Calu3 (cell line): ENCODE measurements at regions not wholly inside any gene's neighbourhood (a gene's known extent, or its start where the extent isn't known, plus 50 kb on each side); places are given as distances from the start of the nearest gene placed in this dataset.

Experiments
- BruUV-seq: library from RNA; stranded (reverse); fragments of 400-500 nt; replicated peaks from 2 replicates; lab custom pipeline; 2021; lab: Mats Ljungman, UMichigan
- CTCF ChIA-PET: fragments of 300-600 bp; sonication (Branson Sonifier 250); formaldehyde crosslinking; loops from one replicate; lab custom pipeline; 2022; ENCODE audit warnings: antibody characterized with exemption; lab: Charles Lee
- DNase-seq: peaks from one replicate; pipeline ENCODE4 v3.0.0; 2022
- H3K27ac Mint-ChIP-seq: one replicate; pipeline ENCODE4 v1.8.0; 2022; ENCODE audit warnings: mixed read lengths; ENCODE audit not compliant: unreplicated experiment
- H3K27me3 Mint-ChIP-seq: one replicate; pipeline ENCODE4 v1.8.0; 2022; ENCODE audit warnings: mixed read lengths; ENCODE audit not compliant: unreplicated experiment
- H3K36me3 Mint-ChIP-seq: one replicate; pipeline ENCODE4 v1.8.0; 2022; ENCODE audit warnings: mild to moderate bottlenecking, moderate library complexity, mixed read lengths; ENCODE audit not compliant: insufficient read depth, unreplicated experiment
- H3K4me1 Mint-ChIP-seq: one replicate; pipeline ENCODE4 v1.8.0; 2022; ENCODE audit warnings: mild to moderate bottlenecking, low read depth, mixed read lengths; ENCODE audit not compliant: unreplicated experiment
- H3K4me3 Mint-ChIP-seq: one replicate; pipeline ENCODE4 v1.8.0; 2022; ENCODE audit warnings: mild to moderate bottlenecking, low read depth, moderate library complexity, mixed read lengths; ENCODE audit not compliant: unreplicated experiment
- H3K9me3 Mint-ChIP-seq: one replicate; pipeline ENCODE4 v1.8.0; 2022; ENCODE audit warnings: low read depth, mixed read lengths; ENCODE audit not compliant: unreplicated experiment
- intact Hi-C: fragments of 100-400 bp; cut with micrococcal nuclease; formaldehyde crosslinking; loops from one replicate; pipeline ENCODE4 v1.10.0; 2022; ENCODE audit not compliant: unreplicated experiment
- TF ChIP-seq, protein P1 (sequence below): fragments of 200-600 bp; IDR thresholded peaks from one replicate; pipeline ENCODE4 v1.8.0; 2022; ENCODE audit warnings: antibody characterized with exemption; ENCODE audit not compliant: unreplicated experiment

DNA sequence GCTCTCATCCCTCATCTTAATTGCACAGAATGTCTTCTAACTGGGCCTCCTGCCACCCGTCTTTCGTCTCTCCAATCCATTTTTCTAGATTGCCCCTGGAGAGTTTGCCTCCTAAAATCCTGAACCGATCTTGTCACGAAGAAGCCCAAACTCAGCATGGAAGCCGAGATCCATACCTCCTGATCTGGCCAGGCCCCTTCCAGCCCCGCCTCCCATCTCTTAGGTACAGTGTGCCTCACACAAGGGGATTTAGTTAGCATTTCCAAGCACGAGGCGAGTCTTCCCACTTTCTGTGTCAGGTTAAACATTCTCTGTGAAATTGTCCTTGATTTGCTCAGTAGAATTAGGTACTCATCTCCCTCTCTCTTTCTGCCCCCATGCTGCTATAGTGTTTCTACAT is 80.0 kb upstream of the TENM3 start:
- CTCF ChIA-PET: no interaction called here
- Mint-ChIP-seq H3K4me1 (no peaks in the 10 kb centered on the region), H3K27ac (no peak overlapping the region), H3K9me3 (no peaks in the 10 kb centered on the region), H3K4me3 (no peak overlapping the region), H3K27me3 (peaks cover 25% of the 10 kb centered on the region), H3K36me3 (no peaks in the 10 kb centered on the region)
- TF ChIP-seq, protein P1, sequence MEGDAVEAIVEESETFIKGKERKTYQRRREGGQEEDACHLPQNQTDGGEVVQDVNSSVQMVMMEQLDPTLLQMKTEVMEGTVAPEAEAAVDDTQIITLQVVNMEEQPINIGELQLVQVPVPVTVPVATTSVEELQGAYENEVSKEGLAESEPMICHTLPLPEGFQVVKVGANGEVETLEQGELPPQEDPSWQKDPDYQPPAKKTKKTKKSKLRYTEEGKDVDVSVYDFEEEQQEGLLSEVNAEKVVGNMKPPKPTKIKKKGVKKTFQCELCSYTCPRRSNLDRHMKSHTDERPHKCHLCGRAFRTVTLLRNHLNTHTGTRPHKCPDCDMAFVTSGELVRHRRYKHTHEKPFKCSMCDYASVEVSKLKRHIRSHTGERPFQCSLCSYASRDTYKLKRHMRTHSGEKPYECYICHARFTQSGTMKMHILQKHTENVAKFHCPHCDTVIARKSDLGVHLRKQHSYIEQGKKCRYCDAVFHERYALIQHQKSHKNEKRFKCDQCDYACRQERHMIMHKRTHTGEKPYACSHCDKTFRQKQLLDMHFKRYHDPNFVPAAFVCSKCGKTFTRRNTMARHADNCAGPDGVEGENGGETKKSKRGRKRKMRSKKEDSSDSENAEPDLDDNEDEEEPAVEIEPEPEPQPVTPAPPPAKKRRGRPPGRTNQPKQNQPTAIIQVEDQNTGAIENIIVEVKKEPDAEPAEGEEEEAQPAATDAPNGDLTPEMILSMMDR: no peak
- BruUV-seq: no TSS peak
- DNase-seq: no peak
- intact Hi-C loops: no loop called here

DNA sequence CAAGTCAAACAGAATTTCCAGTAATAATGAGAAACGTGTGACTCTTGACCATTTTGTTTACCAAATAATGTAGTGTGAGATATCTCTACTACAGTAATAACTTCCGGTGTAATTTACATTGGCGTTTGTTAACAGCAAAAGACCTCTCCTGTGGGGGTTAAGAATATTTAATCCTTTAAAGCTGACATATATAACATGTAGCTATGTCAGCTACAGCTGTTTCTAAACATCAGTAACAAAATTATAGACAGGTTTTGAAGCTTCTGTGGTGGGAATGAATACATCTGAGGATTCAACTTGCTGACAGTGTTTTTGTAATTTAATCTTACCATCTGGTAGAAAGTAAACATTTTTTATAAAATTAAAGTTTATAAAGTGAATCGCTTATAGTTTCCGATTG is 73.6 kb upstream of the TENM3 start:
- Mint-ChIP-seq H3K9me3 (no peaks in the 10 kb centered on the region), H3K4me1 (no peaks in the 10 kb centered on the region), H3K36me3 (no peaks in the 10 kb centered on the region), H3K4me3 (no peak overlapping the region), H3K27ac (no peak overlapping the region), H3K27me3 (peaks cover 4% of the 10 kb centered on the region)
- CTCF ChIA-PET: no interaction called here
- TF ChIP-seq, protein P1: no peak
- intact Hi-C loops: no loop called here
- no TSS peak for BruUV-seq
- no peak for DNase-seq

DNA sequence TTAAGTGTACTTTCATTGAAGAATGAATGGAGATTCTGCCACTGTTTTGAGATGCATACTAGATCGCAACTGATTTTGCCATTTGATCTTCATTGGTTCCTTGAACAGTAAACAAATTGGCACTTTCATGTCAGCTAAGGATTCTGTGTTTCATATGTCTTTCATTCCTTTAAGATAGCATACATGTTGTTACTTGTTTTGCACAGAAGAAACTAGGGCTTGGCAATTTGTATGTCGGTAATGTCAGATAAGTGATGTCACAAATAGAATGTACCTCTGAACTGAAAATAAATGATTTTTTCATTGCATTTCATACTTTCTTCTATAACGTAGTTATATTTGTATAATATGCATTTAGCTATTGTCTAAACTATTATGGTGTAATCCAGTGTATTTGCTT is 73.2 kb upstream of the TENM3 start:
- BruUV-seq: no TSS peak
- Mint-ChIP-seq H3K27me3 (peaks cover under 1% of the 10 kb centered on the region), H3K9me3 (no peaks in the 10 kb centered on the region), H3K27ac (no peak overlapping the region), H3K4me1 (no peaks in the 10 kb centered on the region), H3K36me3 (no peaks in the 10 kb centered on the region), H3K4me3 (no peak overlapping the region)
- CTCF ChIA-PET: no interaction called here
- no peak for DNase-seq
- TF ChIP-seq, protein P1: no peak
- intact Hi-C loops: no loop called here

DNA sequence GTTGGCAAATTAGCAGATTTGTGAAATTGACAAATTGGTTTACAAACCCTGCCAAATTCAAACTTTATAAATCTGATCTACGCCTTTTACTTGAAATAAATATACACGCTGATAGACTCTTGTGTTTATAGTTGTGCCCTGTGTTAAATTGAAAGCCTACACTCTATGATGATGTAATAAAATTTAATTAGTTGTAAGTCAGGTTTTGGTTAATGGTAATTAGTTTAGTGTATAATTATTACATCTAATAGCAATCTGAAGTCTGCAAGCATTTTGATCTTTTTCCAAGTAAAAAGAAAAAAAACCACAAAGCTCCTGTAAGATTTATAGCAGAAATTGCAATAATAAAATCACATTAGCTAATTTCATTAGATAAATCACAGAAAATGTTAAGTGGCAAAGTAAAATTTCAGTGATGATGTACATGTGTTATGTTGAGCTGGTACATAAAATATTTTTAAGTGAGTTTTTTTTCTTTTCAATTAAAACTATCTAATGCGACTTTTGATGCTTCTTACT is 72.7 kb upstream of the TENM3 start:
- no TSS peak for BruUV-seq
- CTCF ChIA-PET: no interaction called here

More for the DNA sequence above, 72.7 kb upstream of the TENM3 start:
- Mint-ChIP-seq H3K36me3 (no peaks in the 10 kb centered on the region), H3K27me3 (no peaks in the 10 kb centered on the region), H3K9me3 (no peaks in the 10 kb centered on the region), H3K4me3 (no peak overlapping the region), H3K4me1 (no peaks in the 10 kb centered on the region), H3K27ac (no peak overlapping the region)
- no peak for DNase-seq
- intact Hi-C loops: no loop called here
- TF ChIP-seq, protein P1: no peak
